NCI-H1092 treated with DMSO at 0.1 percent for 48 hours (cell line): ENCODE measurements at regions not wholly inside any gene's neighbourhood (a gene's known extent, or its start where the extent isn't known, plus 50 kb on each side); places are given as distances from the start of the nearest gene placed in this dataset.

ENCODE experiments used
- DNase-seq: peaks from one replicate; lab custom pipeline; 2025; lab: John Stamatoyannopoulos, UW

DNA sequence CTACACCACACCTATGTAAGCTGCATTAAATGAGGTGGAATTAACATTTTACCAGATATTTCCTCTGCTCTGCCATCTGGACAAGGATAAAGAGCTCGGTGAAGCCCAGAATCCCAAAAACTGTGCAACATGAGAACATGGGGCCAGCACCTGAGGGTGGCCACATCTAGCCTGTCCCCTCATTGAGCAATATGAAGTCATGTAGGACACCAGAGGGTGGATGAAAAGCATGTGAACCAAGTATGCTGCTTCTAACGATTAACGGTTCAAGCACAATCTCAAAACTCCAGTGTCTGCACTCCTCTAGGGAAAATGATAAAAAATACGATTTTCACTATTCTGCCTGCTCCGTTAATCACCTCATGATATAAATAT, 545.8 kb downstream of the EBF1 start:
- no peak for DNase-seq

DNA sequence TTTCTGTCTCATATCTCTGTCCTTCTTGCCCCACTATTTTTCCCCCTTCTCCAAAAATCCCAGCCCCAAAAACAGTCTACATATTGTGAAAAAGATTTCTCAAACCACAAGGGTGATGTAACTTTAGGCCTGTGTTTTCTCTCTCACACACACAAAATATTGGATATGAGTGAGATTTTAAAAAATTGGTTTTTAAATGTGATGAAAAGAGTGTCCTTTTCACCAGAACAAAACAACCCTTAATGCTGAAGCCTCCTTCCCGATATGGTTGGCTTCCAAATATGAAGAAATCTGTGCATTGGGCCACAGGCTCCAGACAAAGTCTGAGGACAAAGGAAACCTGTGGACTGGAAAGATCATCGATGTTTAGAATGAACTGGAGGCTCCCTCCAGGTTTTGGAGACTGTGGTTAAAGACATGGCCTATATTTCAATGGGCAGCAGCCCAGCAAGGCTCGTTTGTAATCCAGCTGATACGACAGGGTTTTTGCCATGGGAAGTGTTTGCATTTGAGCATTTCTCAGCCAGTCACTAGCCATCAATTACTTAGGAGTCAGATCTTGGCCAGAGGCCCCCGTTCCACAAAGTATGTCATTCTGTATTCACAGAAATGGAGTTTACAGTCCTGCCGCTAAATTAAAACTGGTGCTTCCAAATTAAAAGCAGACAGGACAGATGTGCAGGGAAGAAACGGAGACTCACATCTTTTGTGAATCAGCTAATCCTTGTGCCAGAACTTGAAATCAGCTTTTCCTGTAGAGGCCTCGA, 546.3 kb downstream of the EBF1 start:
- no peak for DNase-seq

DNA sequence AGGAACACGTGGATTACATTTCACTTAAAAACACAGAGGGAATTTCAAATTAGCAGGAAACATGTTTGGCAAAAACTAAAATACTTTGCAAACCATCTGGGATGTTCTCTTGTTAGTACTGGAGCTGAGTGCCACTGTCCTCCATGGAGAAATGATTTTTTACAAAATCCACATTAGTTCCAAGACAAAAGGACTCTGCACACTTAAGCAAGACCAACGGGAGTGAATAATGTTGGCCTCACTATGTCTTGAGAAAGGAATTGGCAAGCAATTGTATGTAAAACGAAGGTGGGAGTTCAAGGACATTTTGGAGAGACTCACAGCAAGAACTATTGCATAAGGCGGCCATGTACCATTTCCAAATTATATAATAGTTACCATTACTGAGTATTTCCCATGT, 547.5 kb downstream of the EBF1 start:
- no peak for DNase-seq

- no peak for DNase-seq
Measured at GRCh38 chr5:158549311-158549710, 550.4 kb downstream of the EBF1 start.

DNA sequence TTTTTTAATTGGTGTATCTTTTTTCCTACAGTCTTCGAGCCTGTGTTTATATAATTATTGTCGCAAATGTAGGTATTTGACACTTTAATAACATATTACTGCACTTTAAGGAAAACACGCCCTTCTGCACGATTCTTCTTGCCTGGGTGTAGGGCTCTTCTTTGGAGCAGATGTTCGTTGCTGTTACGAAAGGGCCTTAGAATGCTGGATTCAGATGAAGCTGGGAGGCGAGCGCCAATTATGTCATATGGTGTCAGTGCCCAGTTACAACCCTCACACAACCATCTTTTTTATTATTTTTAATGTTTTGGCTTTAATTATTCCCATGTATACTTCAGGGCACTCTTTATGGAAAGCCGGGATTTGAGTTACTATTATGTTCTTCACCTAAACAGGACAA, 553.0 kb downstream of the EBF1 start:
- no peak for DNase-seq

DNA sequence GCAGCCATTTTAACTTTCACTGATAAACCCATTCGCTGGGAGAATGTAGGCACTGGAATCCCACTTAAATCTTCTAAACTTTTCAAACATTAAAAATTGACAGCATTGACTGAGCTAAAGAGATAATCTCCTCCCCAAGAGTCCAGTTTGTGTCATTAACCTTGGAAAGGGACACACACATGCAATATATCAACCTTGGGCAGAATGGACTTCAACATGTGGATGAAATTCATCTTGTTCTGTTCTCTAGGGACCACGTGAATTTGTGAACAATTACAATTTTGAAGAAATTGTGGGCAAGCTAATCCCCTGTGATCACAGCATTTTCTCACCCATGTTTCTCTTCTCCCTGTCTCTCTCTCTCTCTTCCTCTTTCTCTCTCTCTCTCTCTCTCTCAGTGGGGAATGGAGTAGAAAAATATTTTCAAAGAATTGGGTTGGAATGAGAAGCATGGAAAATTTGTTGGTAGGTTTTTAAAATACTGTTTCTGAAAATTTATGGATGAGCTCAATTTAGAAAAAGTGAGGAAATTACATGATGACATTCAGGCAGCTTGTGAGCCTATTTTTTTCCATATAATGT, 553.7 kb downstream of the EBF1 start:
- no peak for DNase-seq

DNA sequence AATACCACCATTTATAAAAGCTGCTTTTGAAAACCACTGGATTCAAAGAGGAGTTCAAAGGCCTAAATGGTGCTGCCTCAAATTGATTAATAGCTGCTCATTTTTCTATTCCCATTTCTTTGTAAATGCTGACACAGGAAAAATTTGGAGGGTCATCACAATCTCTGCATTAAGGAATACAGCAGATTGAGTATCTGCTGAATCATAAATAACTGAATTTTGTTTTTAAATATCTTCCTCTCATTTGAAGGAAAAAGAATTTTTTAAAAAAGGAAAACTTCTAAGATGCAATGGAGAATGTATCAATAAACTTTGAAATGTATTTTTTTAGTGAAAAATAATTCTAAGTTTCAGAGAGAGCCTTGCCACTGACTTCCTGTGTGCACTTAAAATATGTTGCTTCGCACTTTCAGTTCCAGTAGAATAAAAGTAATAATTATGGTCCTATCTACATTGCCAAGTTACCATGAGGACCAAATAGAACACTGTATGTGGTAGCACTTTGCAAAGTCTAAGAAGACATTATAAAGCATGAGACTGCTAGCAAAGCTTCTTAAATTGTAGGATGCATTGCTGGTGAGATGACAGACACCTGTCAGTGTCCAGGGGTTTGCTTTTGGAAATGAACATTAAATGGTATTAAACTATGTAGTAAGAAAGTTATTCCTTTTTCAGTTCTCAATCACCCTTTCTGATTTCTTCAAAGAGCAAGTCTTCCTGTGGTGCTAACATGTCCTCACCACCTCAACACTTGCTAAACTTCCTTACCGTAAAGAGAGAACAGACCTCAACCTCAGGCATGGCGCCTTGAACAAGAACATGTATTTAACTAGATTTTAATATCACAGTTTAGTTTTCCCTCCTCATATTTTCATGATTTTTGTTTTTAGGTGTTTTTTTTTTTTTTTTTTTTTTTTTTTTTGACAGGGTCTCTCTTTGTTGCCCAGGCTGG, 555.1 kb downstream of the EBF1 start:
- no peak for DNase-seq

GRCh38 chr5:158543539-158544387, 556.0 kb downstream of the EBF1 start:
- no peak for DNase-seq

DNA sequence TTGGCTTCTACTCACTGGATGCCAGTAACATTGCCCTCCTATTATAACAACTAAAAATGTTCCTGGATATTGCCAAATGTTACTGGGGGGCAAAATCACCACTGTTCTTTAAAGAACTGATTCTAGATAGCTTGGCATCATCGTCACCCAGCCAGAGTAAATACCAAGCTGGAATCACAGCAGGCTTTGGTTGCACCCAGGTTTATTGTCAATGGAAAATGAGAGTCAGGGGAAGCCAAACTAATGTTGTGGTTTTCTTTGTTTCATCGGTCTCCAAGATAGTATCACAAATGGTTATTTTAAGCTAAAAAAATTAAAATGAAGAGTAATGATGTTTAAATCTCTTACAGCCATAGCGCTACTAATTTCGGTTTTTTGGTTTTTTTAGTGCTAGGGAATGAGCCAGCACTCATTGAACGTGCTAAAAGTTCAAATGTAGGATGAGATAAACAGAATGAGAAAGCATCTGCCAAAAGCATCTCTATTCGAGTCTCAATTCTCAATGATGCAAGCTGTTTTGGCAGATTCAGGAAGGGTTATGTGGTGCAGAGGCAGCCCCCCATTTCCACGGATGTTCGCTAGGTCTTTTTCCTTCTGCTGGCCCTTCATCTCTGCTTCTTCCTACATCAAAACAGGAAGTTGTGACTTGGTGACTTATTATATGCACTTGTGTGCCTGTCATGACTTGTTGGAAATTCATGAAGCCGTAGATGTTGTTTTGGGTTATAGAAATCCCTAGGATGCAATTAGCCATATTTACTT, 558.0 kb downstream of the EBF1 start:
- DNase-seq: no peak

- no peak for DNase-seq
Measured at GRCh38 chr5:158538506-158539074, 561.1 kb downstream of the EBF1 start.

GRCh38 chr5:158537366-158537765, 562.4 kb downstream of the EBF1 start:
- DNase-seq: no peak

GRCh38 chr5:158534203-158534602, 565.5 kb downstream of the EBF1 start:
- DNase-seq: no peak

DNA sequence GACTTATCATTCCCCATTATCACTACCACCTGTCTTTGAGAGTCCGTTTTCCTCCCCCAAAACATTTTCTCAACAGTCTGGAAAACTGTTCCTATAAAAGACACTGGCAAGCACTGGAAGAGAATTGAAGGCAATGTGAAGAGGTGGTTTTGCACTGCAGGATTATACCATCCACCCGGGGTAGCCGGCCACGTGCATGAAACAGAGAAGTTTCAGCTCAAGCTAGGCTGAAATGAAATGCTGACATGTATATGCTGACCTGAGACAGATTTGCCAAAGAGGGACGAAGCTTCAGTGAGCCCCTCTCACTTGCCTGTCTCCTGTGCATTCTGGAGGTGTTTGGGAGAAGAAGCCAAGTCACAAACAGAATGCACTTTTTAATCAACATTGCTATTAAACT, 567.0 kb downstream of the EBF1 start:
- DNase-seq: no peak

- DNase-seq: no peak
Measured at GRCh38 chr5:158531860-158532259, 567.9 kb downstream of the EBF1 start.

DNA sequence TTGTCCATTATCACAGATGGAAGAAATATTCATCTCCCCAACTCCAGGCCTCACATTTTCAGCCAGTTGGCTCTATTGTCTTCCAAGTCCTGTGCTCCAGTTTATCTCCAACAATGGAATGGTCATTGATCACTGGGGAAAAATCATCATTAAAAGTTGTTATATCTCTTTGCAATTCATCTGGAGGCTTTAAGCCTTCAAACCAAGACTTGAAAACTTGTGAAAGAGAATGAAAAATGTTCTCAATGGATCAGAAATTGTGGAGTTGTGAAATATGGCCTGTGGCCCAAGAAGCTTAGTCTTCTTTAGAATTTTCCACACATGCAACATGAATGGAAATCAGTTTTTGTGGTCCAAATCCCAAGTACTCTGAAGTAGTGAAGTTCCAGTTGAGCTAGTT, 569.6 kb downstream of the EBF1 start:
- no peak for DNase-seq

GRCh38 chr5:158529454-158529853, 570.3 kb downstream of the EBF1 start:
- no peak for DNase-seq

DNA sequence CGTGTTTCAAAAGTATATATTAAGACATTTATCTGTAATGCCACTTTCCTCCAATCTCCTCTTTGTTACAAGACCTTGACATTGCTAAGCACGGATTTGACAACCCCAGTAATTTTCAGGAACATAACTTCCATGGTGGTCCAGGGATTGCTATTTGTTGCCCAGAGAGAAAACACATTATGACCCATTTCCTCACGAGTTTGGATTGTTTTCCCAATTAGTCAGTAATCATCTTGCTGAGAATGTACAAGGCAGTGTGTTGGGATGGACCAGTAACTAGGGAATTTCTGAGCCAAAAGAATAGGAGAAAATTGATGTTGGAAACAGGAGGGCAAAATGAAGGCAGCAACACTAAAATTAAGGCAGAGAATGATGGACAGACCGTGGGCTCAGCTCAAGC, 574.1 kb downstream of the EBF1 start:
- DNase-seq: no peak

GRCh38 chr5:158524070-158524469, 575.6 kb downstream of the EBF1 start:
- DNase-seq: no peak

- DNase-seq: no peak
Measured at GRCh38 chr5:158522776-158523175, 576.9 kb downstream of the EBF1 start.

GRCh38 chr5:158521995-158522394, 577.7 kb downstream of the EBF1 start:
- no peak for DNase-seq
